WERI-Rb-1 (cell line): ENCODE measurements at regions not wholly inside any gene's neighbourhood (a gene's known extent, or its start where the extent isn't known, plus 50 kb on each side); places are given as distances from the start of the nearest gene placed in this dataset.
A peak's percentile ranks its signal among the peaks of the same experiment; 100 is the strongest.

Source experiments
- DNase-seq: peaks from one replicate; pipeline ENCODE4 v3.0.0-alpha.2; 2020
- H3K27ac ChIP-seq: fragments of 250-450 bp; sonication (Bioruptor Pico); 2 replicates; pipeline ENCODE4 v1.5.1; 2020; ENCODE audit warnings: mild to moderate bottlenecking, moderate library complexity
- H3K27me3 ChIP-seq: fragments of 250-450 bp; sonication (Bioruptor Pico); 2 replicates; pipeline ENCODE4 v1.5.1; 2021; ENCODE audit warnings: mild to moderate bottlenecking, low read depth, moderate library complexity; ENCODE audit not compliant: insufficient read depth, severe bottlenecking
- H3K36me3 ChIP-seq: fragments of 250-450 bp; sonication (Bioruptor Pico); 2 replicates; pipeline ENCODE4 v1.5.1; 2020; ENCODE audit warnings: mild to moderate bottlenecking, moderate library complexity
- H3K4me3 ChIP-seq: 2 replicates; pipeline ENCODE4 v1.5.1; 2011; ENCODE audit warnings: low read depth, mild to moderate bottlenecking, control low read depth, low read length
- H3K9me3 ChIP-seq: fragments of 250-450 bp; sonication (Bioruptor Pico); 2 replicates; pipeline ENCODE4 v1.5.1; 2021; ENCODE audit warnings: mild to moderate bottlenecking, moderate library complexity; ENCODE audit not compliant: severe bottlenecking
- TF ChIP-seq, protein P1 (sequence below): IDR thresholded peaks from 2 replicates; pipeline ENCODE4 v1.5.1; 2011; ENCODE audit warnings: low read depth, mild to moderate bottlenecking, control low read depth, inconsistent platforms, low read length

DNA sequence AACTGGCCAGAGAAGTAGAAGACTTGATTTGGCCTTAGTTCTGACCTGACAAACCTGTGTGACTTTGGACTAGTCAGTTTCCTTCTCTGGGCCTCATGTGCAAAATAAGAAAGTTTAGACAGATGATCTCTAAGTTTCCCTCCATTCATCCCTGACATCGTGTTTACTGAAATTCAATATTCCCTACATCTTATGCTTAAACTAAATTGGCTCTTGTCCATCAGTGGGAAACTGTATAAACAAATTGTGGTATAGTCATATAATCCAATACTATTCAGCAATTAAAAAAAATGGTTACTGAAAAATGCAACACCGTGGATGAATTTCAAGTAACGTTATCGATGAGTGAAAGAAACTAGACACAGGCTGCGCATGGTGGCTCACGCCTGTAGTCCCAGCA is 64.4 kb upstream of the HRH1 start:
- DNase-seq, result no peak
- H3K27ac ChIP-seq, result no peak overlapping the region
- no peaks in the 10 kb centered on the region for H3K27me3 ChIP-seq
- H3K36me3 ChIP-seq, result no peaks in the 10 kb centered on the region
- H3K4me3 ChIP-seq, result no peak overlapping the region
- no peaks in the 10 kb centered on the region for H3K9me3 ChIP-seq
- TF ChIP-seq, protein P1, sequence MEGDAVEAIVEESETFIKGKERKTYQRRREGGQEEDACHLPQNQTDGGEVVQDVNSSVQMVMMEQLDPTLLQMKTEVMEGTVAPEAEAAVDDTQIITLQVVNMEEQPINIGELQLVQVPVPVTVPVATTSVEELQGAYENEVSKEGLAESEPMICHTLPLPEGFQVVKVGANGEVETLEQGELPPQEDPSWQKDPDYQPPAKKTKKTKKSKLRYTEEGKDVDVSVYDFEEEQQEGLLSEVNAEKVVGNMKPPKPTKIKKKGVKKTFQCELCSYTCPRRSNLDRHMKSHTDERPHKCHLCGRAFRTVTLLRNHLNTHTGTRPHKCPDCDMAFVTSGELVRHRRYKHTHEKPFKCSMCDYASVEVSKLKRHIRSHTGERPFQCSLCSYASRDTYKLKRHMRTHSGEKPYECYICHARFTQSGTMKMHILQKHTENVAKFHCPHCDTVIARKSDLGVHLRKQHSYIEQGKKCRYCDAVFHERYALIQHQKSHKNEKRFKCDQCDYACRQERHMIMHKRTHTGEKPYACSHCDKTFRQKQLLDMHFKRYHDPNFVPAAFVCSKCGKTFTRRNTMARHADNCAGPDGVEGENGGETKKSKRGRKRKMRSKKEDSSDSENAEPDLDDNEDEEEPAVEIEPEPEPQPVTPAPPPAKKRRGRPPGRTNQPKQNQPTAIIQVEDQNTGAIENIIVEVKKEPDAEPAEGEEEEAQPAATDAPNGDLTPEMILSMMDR, result no peak

DNA sequence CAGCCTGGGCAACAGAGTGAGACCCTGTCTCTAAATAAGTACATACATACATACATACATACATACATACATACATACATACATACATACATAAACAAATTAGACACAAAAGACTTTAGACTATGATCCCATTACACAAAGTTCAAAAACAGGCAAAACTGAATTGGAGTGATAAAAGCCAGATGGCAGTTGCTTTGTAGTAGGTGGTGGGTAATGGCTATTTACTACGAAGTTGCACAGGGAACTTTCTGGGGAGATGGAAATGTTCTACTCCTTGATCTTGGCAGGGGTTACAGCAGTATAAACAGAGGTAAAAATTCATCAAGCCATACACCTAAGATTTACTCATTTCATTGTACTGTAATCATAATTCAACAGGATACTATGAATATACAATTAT is 63.7 kb upstream of the HRH1 start:
- Histone ChIP-seq H3K36me3 (no peaks in the 10 kb centered on the region), H3K27me3 (no peaks in the 10 kb centered on the region), H3K9me3 (no peaks in the 10 kb centered on the region), H3K4me3 (no peak overlapping the region), H3K27ac (no peak overlapping the region)
- no peak for DNase-seq
- TF ChIP-seq, protein P1, result no peak

DNA sequence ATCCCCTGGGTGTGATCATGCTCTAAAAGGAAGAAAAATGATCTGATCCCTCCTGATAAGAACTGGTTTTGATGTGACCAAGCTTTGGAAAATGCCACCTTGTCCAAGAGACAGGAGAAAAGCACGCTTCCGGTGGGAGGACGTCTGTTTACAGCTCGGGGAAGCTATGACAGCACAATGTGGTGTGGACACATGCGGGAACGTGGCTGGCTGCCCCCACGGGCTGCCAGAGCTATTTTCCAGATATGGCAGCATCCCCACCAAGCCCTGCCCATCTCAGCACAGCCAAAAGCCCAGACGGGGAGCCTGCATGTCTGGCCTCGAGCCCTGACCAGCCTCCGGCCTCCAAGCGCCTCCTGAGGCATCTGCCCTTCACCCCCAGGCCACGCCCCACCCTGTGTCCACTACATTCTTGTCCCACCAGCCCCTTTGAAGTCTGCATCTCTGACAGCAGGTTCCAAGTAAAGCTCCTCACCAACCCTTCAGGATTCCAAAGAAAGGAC is 63.2 kb upstream of the HRH1 start:
- H3K4me3 ChIP-seq, result no peak overlapping the region
- H3K9me3 ChIP-seq, result no peaks in the 10 kb centered on the region
- TF ChIP-seq, protein P1, result no peak
- H3K27me3 ChIP-seq, result no peaks in the 10 kb centered on the region
- H3K36me3 ChIP-seq, result no peaks in the 10 kb centered on the region
- no peak overlapping the region for H3K27ac ChIP-seq
- no peak for DNase-seq

DNA sequence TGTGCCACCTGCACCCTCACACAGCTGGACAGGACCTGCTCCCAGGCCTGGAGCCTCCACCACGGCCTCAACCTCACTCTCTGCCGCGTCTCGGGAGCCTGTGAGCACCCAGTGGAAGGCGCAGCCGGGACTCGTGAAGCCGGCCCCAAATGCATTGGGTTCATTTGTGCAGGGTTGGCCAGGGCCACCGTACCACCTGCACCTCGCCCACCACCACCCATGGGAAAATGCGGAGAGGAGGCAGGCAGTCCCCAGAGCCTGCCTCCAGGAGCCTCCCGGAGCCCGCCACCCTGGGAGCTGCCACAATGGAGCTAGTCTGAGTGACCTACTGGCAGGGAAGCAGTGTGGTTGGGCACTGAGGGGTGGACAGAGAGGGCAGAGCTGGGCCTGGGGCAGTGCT is 62.5 kb upstream of the HRH1 start:
- Histone ChIP-seq H3K9me3 (no peaks in the 10 kb centered on the region), H3K27me3 (no peaks in the 10 kb centered on the region), H3K36me3 (no peaks in the 10 kb centered on the region), H3K4me3 (no peak overlapping the region), H3K27ac (no peak overlapping the region)
- TF ChIP-seq, protein P1, result no peak
- no peak for DNase-seq

DNA sequence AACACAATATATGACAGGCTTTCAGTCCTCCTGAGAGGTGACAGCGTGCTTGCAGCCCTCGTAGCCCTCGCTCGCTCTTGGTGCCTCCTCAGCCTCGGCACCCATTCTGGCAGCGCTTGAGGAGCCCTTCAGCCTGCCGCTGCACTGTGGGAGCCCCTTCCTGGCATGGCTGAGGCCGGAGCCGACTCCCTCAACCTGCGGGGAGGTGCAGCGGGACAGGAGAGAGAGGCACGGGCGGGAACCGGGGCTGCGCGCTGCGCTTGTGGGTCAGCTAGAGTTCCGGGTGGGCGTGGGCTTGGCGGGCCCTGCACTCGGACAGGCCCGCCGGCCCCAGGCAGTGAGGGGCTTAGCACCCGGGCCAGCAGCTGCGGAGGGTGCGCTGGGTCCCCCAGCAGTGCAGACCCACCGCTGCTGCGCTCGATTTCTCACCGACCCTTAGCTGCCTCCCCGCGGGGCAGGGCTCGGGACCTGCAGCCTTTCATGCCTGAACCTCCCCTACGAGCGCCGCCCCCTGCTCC is 60.4 kb upstream of the HRH1 start:
- TF ChIP-seq, protein P1, result no peak
- Histone ChIP-seq H3K36me3 (no peaks in the 10 kb centered on the region), H3K27ac (no peak overlapping the region), H3K27me3 (no peaks in the 10 kb centered on the region), H3K4me3 (no peak overlapping the region), H3K9me3 (no peaks in the 10 kb centered on the region)
- no peak for DNase-seq

DNA sequence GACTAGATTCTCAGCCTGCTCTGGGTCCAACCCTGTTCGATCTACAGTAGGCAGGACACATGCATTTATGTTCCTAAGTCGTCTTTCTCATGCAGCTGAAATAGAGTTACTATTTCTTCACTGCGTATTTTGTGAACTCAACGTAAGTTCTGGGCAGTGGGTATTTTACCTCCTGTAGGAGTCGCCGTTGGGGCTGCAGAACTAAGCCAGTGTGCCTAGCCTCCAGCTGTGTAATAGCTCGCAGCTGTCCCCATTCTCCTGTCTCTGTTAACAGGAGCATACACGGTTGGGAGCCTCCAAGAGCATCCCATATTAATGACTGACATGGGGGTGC is 58.4 kb upstream of the HRH1 start:
- H3K27me3 ChIP-seq, result no peaks in the 10 kb centered on the region
- no peak for DNase-seq
- no peak overlapping the region for H3K4me3 ChIP-seq
- H3K27ac ChIP-seq, result no peak overlapping the region
- H3K36me3 ChIP-seq, result no peaks in the 10 kb centered on the region
- H3K9me3 ChIP-seq, result no peaks in the 10 kb centered on the region
- TF ChIP-seq, protein P1, result 0 out of 2 replicates have a peak, but pooled peaks have one; percentile 20
